Epithelial cell of esophagus (primary cell): ENCODE measurements at regions not wholly inside any gene's neighbourhood (a gene's known extent, or its start where the extent isn't known, plus 50 kb on each side); places are given as distances from the start of the nearest gene placed in this dataset.

Experiments
- DNase-seq: peaks from one replicate; pipeline ENCODE4 v3.0.0; 2010; ENCODE audit warnings: low read depth
- H3K4me3 ChIP-seq: 2 replicates; pipeline ENCODE4 v1.5.1; 2011; ENCODE audit warnings: mild to moderate bottlenecking, low read length, control low read depth
- TF ChIP-seq, protein P1 (sequence below): IDR thresholded peaks from 2 replicates; pipeline ENCODE4 v1.5.1; 2011; ENCODE audit warnings: low read depth, mild to moderate bottlenecking, low read length, control low read depth, inconsistent platforms; ENCODE audit not compliant: insufficient read depth; ENCODE audit errors: missing control alignments

- TF ChIP-seq, protein P1, sequence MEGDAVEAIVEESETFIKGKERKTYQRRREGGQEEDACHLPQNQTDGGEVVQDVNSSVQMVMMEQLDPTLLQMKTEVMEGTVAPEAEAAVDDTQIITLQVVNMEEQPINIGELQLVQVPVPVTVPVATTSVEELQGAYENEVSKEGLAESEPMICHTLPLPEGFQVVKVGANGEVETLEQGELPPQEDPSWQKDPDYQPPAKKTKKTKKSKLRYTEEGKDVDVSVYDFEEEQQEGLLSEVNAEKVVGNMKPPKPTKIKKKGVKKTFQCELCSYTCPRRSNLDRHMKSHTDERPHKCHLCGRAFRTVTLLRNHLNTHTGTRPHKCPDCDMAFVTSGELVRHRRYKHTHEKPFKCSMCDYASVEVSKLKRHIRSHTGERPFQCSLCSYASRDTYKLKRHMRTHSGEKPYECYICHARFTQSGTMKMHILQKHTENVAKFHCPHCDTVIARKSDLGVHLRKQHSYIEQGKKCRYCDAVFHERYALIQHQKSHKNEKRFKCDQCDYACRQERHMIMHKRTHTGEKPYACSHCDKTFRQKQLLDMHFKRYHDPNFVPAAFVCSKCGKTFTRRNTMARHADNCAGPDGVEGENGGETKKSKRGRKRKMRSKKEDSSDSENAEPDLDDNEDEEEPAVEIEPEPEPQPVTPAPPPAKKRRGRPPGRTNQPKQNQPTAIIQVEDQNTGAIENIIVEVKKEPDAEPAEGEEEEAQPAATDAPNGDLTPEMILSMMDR = no peak
- H3K4me3 ChIP-seq = no peak overlapping the region
- DNase-seq = no peak
These were observed 440.7 kb downstream of the KCNH5 start for GRCh38 chr14:62604524-62604923.

GRCh38 chr14:62614122-62614521, 431.1 kb downstream of the KCNH5 start:
- TF ChIP-seq, protein P1 = no peak
- no peak for DNase-seq
- H3K4me3 ChIP-seq = no peak overlapping the region

- DNase-seq = no peak
- TF ChIP-seq, protein P1 = no peak
- no peak overlapping the region for H3K4me3 ChIP-seq
These were observed 428.6 kb downstream of the KCNH5 start for GRCh38 chr14:62616668-62617067.

- no peak for DNase-seq
- no peak overlapping the region for H3K4me3 ChIP-seq
- TF ChIP-seq, protein P1 = no peak
These were observed 418.8 kb downstream of the KCNH5 start for GRCh38 chr14:62626416-62626815.

DNA sequence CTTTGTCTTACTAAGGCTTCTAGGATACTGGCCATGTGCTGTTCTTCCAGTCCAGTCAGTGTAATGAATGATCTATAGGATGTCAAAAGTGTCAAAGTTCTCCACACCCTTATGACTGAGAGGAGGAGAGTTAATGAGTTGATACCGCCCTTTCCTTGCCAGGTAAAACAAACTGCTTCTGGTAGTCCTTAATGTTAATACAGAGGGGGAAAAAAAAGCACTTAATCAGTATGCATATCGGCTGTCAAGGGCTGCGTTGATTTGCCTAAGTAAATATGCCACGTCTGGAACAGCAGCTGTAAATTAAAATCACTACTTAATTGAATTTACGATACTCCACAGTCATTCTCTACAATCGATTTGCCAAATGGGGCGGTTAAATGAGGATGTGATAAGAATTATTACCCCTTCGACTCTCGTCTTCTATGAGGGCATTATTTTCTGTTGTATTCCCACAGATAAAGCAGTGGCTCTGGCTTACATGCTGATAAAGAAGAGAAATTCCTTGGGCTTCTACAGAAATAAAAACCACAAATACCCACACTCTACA, 416.0 kb downstream of the KCNH5 start:
- peak; percentile 4 for DNase-seq
- H3K4me3 ChIP-seq = no peak overlapping the region
- TF ChIP-seq, protein P1 = no peak

- TF ChIP-seq, protein P1 = no peak
- no peak for DNase-seq
- H3K4me3 ChIP-seq = no peak overlapping the region
These were observed 414.1 kb downstream of the KCNH5 start for GRCh38 chr14:62631176-62631575.

- H3K4me3 ChIP-seq = no peak overlapping the region
- TF ChIP-seq, protein P1 = no peak
- no peak for DNase-seq
These were observed 412.5 kb downstream of the KCNH5 start for GRCh38 chr14:62632771-62633170.
